DOHH2 (cell line): ENCODE measurements at regions not wholly inside any gene's neighbourhood (a gene's known extent, or its start where the extent isn't known, plus 50 kb on each side); places are given as distances from the start of the nearest gene placed in this dataset.

Source experiments
- CTCF ChIP-seq: fragments of 200-600 bp; sonication (generic); IDR thresholded peaks from one replicate; pipeline ENCODE4 v1.5.1; 2014; ENCODE audit warnings: antibody characterized with exemption, mild to moderate bottlenecking, low read depth, low read length; ENCODE audit not compliant: poor library complexity, severe bottlenecking
- EZH2phosphoT487 ChIP-seq: fragments of 200-600 bp; sonication (generic); IDR thresholded peaks from 2 replicates; pipeline ENCODE4 v1.6.1; 2017; ENCODE audit warnings: borderline replicate concordance, mild to moderate bottlenecking, antibody characterized with exemption, low read length, moderate library complexity, mixed read lengths

GRCh38 chr5:164336276-164336675 lies 830.9 kb downstream of the MAT2B start:
- TF ChIP-seq CTCF (no peak), EZH2phosphoT487 (no peak)
